Kidney (tissue), 13 donors: ENCODE measurements at regions not wholly inside any gene's neighbourhood (a gene's known extent, or its start where the extent isn't known, plus 50 kb on each side); places are given as distances from the start of the nearest gene placed in this dataset.

Source experiments
- DNase-seq, 5 donors: peaks; one replicate each; pipeline ENCODE4 v3.0.0-alpha.2; 2013 to 2020
- FAIRE-seq: peaks from 2 replicates; lab custom pipeline; 2012; peaks lifted over from hg19 to GRCh38; lab: Jason Lieb, UNC
- H3K27ac ChIP-seq, 2 donors: one replicate each; pipeline ENCODE4 v1.7.0; 2013; ENCODE audit warnings: low read depth in 2 of 2, low read length in 2 of 2, inconsistent platforms in 1 of 2
- H3K27me3 ChIP-seq: one replicate; pipeline ENCODE4 v1.7.1; 2013; ENCODE audit warnings: low read length, inconsistent platforms; ENCODE audit not compliant: control insufficient read depth, insufficient read depth
- H3K36me3 ChIP-seq, 3 donors: one replicate each; pipeline versions ENCODE4 v1.7.0 to v1.7.1; 2013; ENCODE audit warnings: low read length in 3 of 3, control low read depth in 1 of 3, inconsistent platforms in 1 of 3; ENCODE audit not compliant: insufficient read depth in 3 of 3, control insufficient read depth in 2 of 3
- H3K4me1 ChIP-seq, 3 donors: one replicate each; pipeline versions ENCODE4 v1.7.0 to v1.7.1; 2013; ENCODE audit warnings: low read length in 3 of 3, inconsistent platforms in 1 of 3, low read depth in 1 of 3; ENCODE audit not compliant: control insufficient read depth in 2 of 3, insufficient read depth in 2 of 3
- H3K4me3 ChIP-seq, 3 donors: one replicate each; pipeline versions ENCODE4 v1.7.0 to v1.8.1; 2013; ENCODE audit warnings: low read length in 3 of 3, control low read depth in 1 of 3, inconsistent platforms in 1 of 3
- H3K9ac ChIP-seq, 3 donors: one replicate each; pipeline versions ENCODE4 v1.7.0 to v1.7.1; 2013; ENCODE audit warnings: low read length in 3 of 3, control low read depth in 1 of 3, inconsistent platforms in 1 of 3
- H3K9me3 ChIP-seq, 3 donors: one replicate each; pipeline versions ENCODE4 v1.7.0 to v1.7.1; 2013; ENCODE audit warnings: low read length in 3 of 3, control low read depth in 1 of 3, inconsistent platforms in 1 of 3; ENCODE audit not compliant: control insufficient read depth in 2 of 3, insufficient read depth in 1 of 3
- intact Hi-C: fragments of 100-400 bp; cut with DNase I; formaldehyde crosslinking; loops from one replicate; pipeline ENCODE4 v1.11.1; 2022
- TF ChIP-seq, protein P1 (sequence below): IDR thresholded peaks from 3 replicates; pipeline ENCODE4 v1.5.1; 2012; ENCODE audit warnings: mild to moderate bottlenecking, moderate library complexity, borderline replicate concordance; ENCODE audit not compliant: insufficient read depth; ENCODE audit errors: extremely low read depth
- donor health status: control.
- donor health status: control.
- donor health status: control.
- donor health status: control.
- donor health status: control.
- donor health status: DM: yes; HTN: yes; CAD: no.
- donor health status: Normal renal cell carcinoma (clear cell type).

DNA sequence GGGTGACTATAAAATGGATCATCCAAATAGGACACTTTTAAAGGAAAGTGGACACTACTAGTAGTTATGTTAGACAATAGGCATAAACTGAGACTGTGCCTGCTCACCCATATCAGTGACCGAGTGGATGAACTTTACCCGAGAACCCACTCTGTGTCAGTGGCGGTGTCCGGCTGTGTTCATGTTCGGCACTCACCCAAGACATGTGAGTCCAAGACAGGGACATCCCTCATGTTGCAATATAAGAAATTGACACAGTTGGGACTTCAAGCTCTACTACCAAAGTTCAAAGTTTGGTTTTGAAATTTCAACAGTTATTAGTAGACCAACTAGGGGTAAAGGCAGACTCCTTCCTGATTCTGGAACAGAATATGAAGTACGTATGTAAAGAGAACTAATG is 326.3 kb upstream of the TNP1 start:
- Histone ChIP-seq H3K27ac (no peak overlapping the region), H3K4me3 (no peak overlapping the region), H3K27me3 (no peaks in the 10 kb centered on the region), H3K36me3 (no peaks in the 10 kb centered on the region), H3K9ac (no peak overlapping the region), H3K9me3 (no peaks in the 10 kb centered on the region), H3K4me1 (no peaks in the 10 kb centered on the region)
- FAIRE-seq (no peak), DNase-seq (no peak)
- intact Hi-C loops: loop anchor here (10.0 kb wide), 1 partner anchor 491 kb away; the partner anchor contains the start of gene IGFBP5
- TF ChIP-seq, protein P1, sequence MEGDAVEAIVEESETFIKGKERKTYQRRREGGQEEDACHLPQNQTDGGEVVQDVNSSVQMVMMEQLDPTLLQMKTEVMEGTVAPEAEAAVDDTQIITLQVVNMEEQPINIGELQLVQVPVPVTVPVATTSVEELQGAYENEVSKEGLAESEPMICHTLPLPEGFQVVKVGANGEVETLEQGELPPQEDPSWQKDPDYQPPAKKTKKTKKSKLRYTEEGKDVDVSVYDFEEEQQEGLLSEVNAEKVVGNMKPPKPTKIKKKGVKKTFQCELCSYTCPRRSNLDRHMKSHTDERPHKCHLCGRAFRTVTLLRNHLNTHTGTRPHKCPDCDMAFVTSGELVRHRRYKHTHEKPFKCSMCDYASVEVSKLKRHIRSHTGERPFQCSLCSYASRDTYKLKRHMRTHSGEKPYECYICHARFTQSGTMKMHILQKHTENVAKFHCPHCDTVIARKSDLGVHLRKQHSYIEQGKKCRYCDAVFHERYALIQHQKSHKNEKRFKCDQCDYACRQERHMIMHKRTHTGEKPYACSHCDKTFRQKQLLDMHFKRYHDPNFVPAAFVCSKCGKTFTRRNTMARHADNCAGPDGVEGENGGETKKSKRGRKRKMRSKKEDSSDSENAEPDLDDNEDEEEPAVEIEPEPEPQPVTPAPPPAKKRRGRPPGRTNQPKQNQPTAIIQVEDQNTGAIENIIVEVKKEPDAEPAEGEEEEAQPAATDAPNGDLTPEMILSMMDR: no peak

DNA sequence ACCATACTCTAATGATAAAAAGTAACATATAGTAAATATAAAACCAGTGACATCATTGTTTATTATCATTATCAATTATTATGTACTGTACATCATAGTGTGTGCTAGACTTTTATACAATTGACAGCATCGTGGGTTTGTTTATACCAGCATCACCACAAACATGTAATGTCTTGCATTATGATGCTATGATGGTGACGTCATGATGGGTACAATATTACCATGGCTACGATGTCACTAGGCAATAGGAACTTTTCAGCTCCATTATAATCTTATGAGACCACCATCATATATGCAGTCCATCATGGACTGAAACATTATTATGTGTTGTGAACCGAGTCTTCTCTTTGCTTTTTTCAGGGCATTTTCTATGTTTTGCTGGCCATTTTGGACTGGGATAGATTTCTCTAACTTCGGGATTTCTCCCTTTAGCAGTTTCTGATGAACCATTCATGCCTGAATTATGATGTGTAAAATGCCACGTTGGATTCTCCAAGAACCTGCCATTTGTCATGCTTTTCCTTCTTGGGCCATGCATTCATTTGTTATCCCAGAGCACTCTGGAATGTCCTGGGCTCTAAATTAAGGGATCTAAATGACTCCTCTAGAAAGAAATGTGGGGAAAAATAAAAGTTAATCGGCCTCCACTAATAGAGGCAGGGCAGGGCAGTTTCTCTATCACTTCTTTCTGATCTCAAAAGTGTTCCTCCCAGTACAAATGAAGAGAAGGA is 325.6 kb upstream of the TNP1 start:
- no peak for DNase-seq
- no peaks in the 10 kb centered on the region for H3K36me3 ChIP-seq
- no peak for FAIRE-seq
- TF ChIP-seq, protein P1: no peak
- intact Hi-C loops: loop anchor here (10.0 kb wide), 1 partner anchor 491 kb away; the partner anchor contains the start of gene IGFBP5
- H3K27ac ChIP-seq: no peak overlapping the region
- H3K9me3 ChIP-seq: no peaks in the 10 kb centered on the region
- no peak overlapping the region for H3K9ac ChIP-seq
- H3K4me3 ChIP-seq: no peak overlapping the region
- no peaks in the 10 kb centered on the region for H3K4me1 ChIP-seq
- H3K27me3 ChIP-seq: no peaks in the 10 kb centered on the region

DNA sequence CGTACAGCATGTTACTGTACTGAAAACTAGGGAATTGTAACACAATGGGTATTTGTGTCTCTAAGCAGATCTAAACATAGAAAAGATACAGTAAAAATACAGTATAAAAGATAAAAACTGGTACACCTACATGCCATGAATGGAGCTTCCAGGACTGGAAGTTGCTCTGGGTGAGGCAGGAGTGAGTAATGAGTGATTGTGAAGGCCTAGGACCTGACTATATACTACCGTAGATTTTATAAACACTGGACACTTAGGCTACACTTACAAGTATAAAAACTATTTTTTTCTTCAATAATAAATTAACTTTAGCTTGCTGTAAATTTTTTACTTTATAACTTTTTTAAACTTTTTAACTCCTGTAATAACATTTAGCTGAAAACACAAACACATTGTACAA is 324.4 kb upstream of the TNP1 start:
- TF ChIP-seq, protein P1: no peak
- no peaks in the 10 kb centered on the region for H3K9me3 ChIP-seq
- no peaks in the 10 kb centered on the region for H3K27me3 ChIP-seq
- H3K9ac ChIP-seq: no peak overlapping the region
- H3K4me1 ChIP-seq: no peaks in the 10 kb centered on the region
- DNase-seq: no peak
- intact Hi-C loops: loop anchor here (10.0 kb wide), 1 partner anchor 489 kb away; the partner anchor contains the start of gene IGFBP5
- no peak overlapping the region for H3K4me3 ChIP-seq
- no peak overlapping the region for H3K27ac ChIP-seq
- H3K36me3 ChIP-seq: no peaks in the 10 kb centered on the region
- FAIRE-seq: peak; percentile 80
